ENCODE measurements at regions not wholly inside any gene's neighbourhood (a gene's known extent, or its start where the extent isn't known, plus 50 kb on each side); places are given as distances from the start of the nearest gene placed in this dataset.

GRCh38 chr6:14408446-14408845 is 290.9 kb downstream of the CD83 start:
- TF ChIP-seq CTCF (IDR thresholded peaks at IDR 0.05) (no peak), POLR2A (IDR thresholded peaks at IDR 0.05) (no peak), EP300 (IDR thresholded peaks at IDR 0.05) (no peak)
